Naive thymus-derived CD4-positive, alpha-beta T cell (primary cell): ENCODE measurements at regions not wholly inside any gene's neighbourhood (a gene's known extent, or its start where the extent isn't known, plus 50 kb on each side); places are given as distances from the start of the nearest gene placed in this dataset.
"Not testable (repeated sequence)": the region's sequence is repeated elsewhere in the genome, so short reads cannot be mapped to it uniquely, and the experiment has no call there.

Experiments
- ATAC-seq: fragments of 150-1000 bp; cut with Tn5 transposase; 2 replicates; pipeline ENCODE4 v1.10.0; 2021; ENCODE audit warnings: mild to moderate bottlenecking, moderate library complexity
- CTCF ChIA-PET: fragments of 350-600 bp; sonication (Branson Sonifier 250); formaldehyde crosslinking; loops from one replicate; lab custom pipeline; 2021; ENCODE audit warnings: antibody characterized with exemption; lab: Charles Lee
- POLR2A ChIA-PET: fragments of 350-600 bp; sonication (Branson Sonifier 250); formaldehyde crosslinking; loops from one replicate; lab custom pipeline; 2021; ENCODE audit warnings: antibody characterized with exemption, inconsistent platforms; lab: Charles Lee
- DNase-seq, 9 donors: peaks; one replicate each; pipeline versions ENCODE4 v3.0.0 to v3.0.0-alpha.2; 2020 to 2022; ENCODE audit warnings: mixed read lengths in 1 of 9
- H3K27ac ChIP-seq: one replicate; pipeline ENCODE4 v1.7.0; 2013; ENCODE audit warnings: mild to moderate bottlenecking, low read depth, low read length, moderate library complexity
- H3K27me3 ChIP-seq, 2 donors: one replicate each; pipeline ENCODE4 v1.7.0; 2013; ENCODE audit warnings: low read length in 2 of 2, mild to moderate bottlenecking in 2 of 2, moderate library complexity in 2 of 2; ENCODE audit not compliant: control insufficient read depth in 2 of 2, insufficient read depth in 2 of 2
- H3K36me3 ChIP-seq, 3 experiments: 1 replicate in 2 of 3; 2 replicates in 1 of 3; pipeline ENCODE4 v1.7.0; 2013; ENCODE audit warnings: low read length in 3 of 3, mild to moderate bottlenecking in 3 of 3, moderate library complexity in 1 of 3; ENCODE audit not compliant: insufficient read depth in 3 of 3, control insufficient read depth in 2 of 3
- H3K4me1 ChIP-seq, 2 donors: one replicate each; pipeline ENCODE4 v1.7.0; 2013; ENCODE audit warnings: low read length in 2 of 2, mild to moderate bottlenecking in 2 of 2, moderate library complexity in 1 of 2; ENCODE audit not compliant: control insufficient read depth in 2 of 2, insufficient read depth in 2 of 2
- H3K4me3 ChIP-seq: 2 replicates; pipeline ENCODE4 v1.7.0; 2013; ENCODE audit warnings: mild to moderate bottlenecking, low read length
- H3K9me3 ChIP-seq, 3 experiments: 1 replicate in 2 of 3; 2 replicates in 1 of 3; pipeline ENCODE4 v1.7.0; 2013; ENCODE audit warnings: low read length in 3 of 3; ENCODE audit not compliant: control insufficient read depth in 2 of 3
- H3K27ac Mint-ChIP-seq, 9 donors: one replicate each; pipeline ENCODE4 v1.8.0; 2020 to 2022; ENCODE audit warnings: mixed read lengths in 9 of 9, mild to moderate bottlenecking in 8 of 9, moderate library complexity in 5 of 9, inconsistent platforms in 2 of 9
- H3K27me3 Mint-ChIP-seq, 5 donors: one replicate each; pipeline ENCODE4 v1.8.0; 2021 to 2022; ENCODE audit warnings: mixed read lengths in 5 of 5, mild to moderate bottlenecking in 1 of 5
- H3K36me3 Mint-ChIP-seq, 5 donors: one replicate each; pipeline ENCODE4 v1.8.0; 2020 to 2022; ENCODE audit warnings: mixed read lengths in 5 of 5, mild to moderate bottlenecking in 3 of 5, inconsistent platforms in 1 of 5
- H3K4me1 Mint-ChIP-seq, 7 donors: one replicate each; pipeline ENCODE4 v1.8.0; 2020 to 2022; ENCODE audit warnings: mixed read lengths in 7 of 7, mild to moderate bottlenecking in 3 of 7, inconsistent platforms in 1 of 7
- H3K4me3 Mint-ChIP-seq, 10 donors: one replicate each; pipeline ENCODE4 v1.8.0; 2020 to 2022; ENCODE audit warnings: mild to moderate bottlenecking in 10 of 10, mixed read lengths in 10 of 10, moderate library complexity in 6 of 10, inconsistent platforms in 2 of 10
- H3K9me3 Mint-ChIP-seq, 11 donors: one replicate each; pipeline ENCODE4 v1.8.0; 2020 to 2022; ENCODE audit warnings: mixed read lengths in 11 of 11, mild to moderate bottlenecking in 4 of 11, inconsistent platforms in 1 of 11, moderate library complexity in 1 of 11
- intact Hi-C, 2 donors: fragments of 100-400 bp; cut with micrococcal nuclease; formaldehyde crosslinking; loops; one replicate each; pipeline ENCODE4 v1.15.1; 2023

- Mint-ChIP-seq H3K4me3 (peak overlapping the region in 2 of 10 donors; percentile 18 to 33), H3K9me3 (peaks cover 4 to 41% (median 14%) of the 10 kb centered on the region in 11 donors), H3K27ac (peak overlapping the region in 6 of 9 donors; percentile 12 to 56 (median 38)), H3K36me3 (peaks cover 2 to 18% (median 8%) of the 10 kb centered on the region in 5 donors), H3K27me3 (no peaks in the 10 kb centered on the region), H3K4me1 (peaks cover 14 to 65% (median 50%) of the 10 kb centered on the region in 7 donors)
- Histone ChIP-seq H3K4me3 (no peak overlapping the region), H3K4me1 (peaks cover 6 to 31% of the 10 kb centered on the region in 2 donors), H3K9me3 (no peaks in the 10 kb centered on the region), H3K27me3 (no peaks in the 10 kb centered on the region), H3K27ac (no peak overlapping the region), H3K36me3 (no peaks in the 10 kb centered on the region)
- CTCF ChIA-PET, result no interaction called here
- no peak for DNase-seq
- intact Hi-C loops, result loop anchor here (5.0 to 10.0 kb wide), 6 partner anchors 111 to 1444 kb away; partner anchors contain the start of genes KBTBD8 (in 1 of the 2), LRIG1 (in 1 of the 2) and SUCLG2 (in 1 of the 2)
- POLR2A ChIA-PET, result no interaction called here
- no peak for ATAC-seq
These were observed 292.0 kb upstream of the SUCLG2 start for GRCh38 chr3:67946436-67946835.

GRCh38 chr3:67943546-67943945 lies 289.1 kb upstream of the SUCLG2 start:
- no peak for ATAC-seq

DNA sequence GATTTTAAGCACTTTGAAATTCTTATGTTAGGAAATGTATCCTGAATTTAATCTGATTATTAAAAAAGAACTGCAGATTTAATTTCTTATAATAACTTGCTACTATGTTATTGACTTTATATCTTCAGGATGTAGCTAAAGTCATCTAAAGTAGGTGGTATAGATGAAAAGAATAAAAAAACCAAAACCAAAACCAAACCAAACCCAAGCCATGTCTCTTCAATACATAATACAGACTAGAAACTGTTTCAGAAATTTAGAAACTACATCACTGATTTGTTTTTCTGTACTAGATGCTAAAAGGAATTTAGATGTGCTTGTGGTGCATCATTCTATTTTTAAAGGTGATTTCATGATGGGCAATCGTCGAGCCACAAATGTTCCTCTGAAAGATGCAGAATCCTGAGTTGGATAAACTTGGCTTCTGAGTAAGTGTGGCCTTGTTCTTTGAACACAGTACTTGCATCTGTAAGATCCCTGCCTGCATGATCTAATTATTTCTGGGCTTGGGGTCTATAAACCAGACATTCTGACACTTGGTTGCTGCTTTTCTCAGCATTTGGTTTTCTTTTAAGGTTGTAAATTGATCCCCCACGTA lies 287.1 kb upstream of the SUCLG2 start:
- ATAC-seq, result peak; percentile 57
- peaks cover 0 to 39% (median 37%) of the 10 kb centered on the region in 7 donors for H3K4me1 Mint-ChIP-seq
- peak overlapping the region in 8 of 9 donors; percentile 79 to 93 (median 85) for H3K27ac Mint-ChIP-seq
- Histone ChIP-seq H3K9me3 (no peaks in the 10 kb centered on the region), H3K36me3 (no peaks in the 10 kb centered on the region), H3K27ac (peak overlapping the region; percentile 5), H3K27me3 (no peaks in the 10 kb centered on the region), H3K4me3 (no peak overlapping the region), H3K4me1 (peaks cover 0 to 21% of the 10 kb centered on the region in 2 donors)
- intact Hi-C loops, result loop anchor here (1.0 to 10.0 kb wide), 4 partner anchors 116 to 315 kb away; partner anchors contain the start of gene SUCLG2 (in 1 of the 2)
- DNase-seq, result peak in 6 of 9 donors; percentile 6 to 42 (median 24)
- CTCF ChIA-PET, result no interaction called here
- H3K36me3 Mint-ChIP-seq, result peaks cover 0 to 4% (median 2%) of the 10 kb centered on the region in 5 donors
- POLR2A ChIA-PET, result interaction anchor here (0.7 kb wide), 1 partner anchor 49 kb away, joined by 3 read pairs; no protein-coding TSS in a partner anchor
- peaks cover 0 to 12% (median 4%) of the 10 kb centered on the region in 11 donors for H3K9me3 Mint-ChIP-seq
- H3K4me3 Mint-ChIP-seq, result peak overlapping the region in 9 of 10 donors; percentile 15 to 63 (median 49)
- H3K27me3 Mint-ChIP-seq, result no peaks in the 10 kb centered on the region

More at GRCh38 chr3:67943546-67943945, 289.1 kb upstream of the SUCLG2 start:
- Mint-ChIP-seq H3K4me3 (no peak overlapping the region), H3K9me3 (peaks cover 0 to 13% (median 4%) of the 10 kb centered on the region in 11 donors), H3K27ac (no peak overlapping the region), H3K4me1 (peaks cover 14 to 59% (median 57%) of the 10 kb centered on the region in 7 donors), H3K36me3 (peaks cover 0 to 4% (median 2%) of the 10 kb centered on the region in 5 donors), H3K27me3 (no peaks in the 10 kb centered on the region)
- Histone ChIP-seq H3K9me3 (no peaks in the 10 kb centered on the region), H3K36me3 (no peaks in the 10 kb centered on the region), H3K4me3 (no peak overlapping the region), H3K27ac (no peak overlapping the region), H3K4me1 (peaks cover 3 to 38% of the 10 kb centered on the region in 2 donors), H3K27me3 (no peaks in the 10 kb centered on the region)
- no peak for DNase-seq
- ChIA-PET CTCF (no interaction called here), POLR2A (interaction anchor here (0.5 kb wide), 1 partner anchor 290 kb away, joined by 3 read pairs; no protein-coding TSS in a partner anchor)
- intact Hi-C loops, result loop anchor here (10.0 kb wide), 2 partner anchors 151 to 289 kb away; partner anchors contain the start of gene SUCLG2 (in 1 of the 2)

DNA sequence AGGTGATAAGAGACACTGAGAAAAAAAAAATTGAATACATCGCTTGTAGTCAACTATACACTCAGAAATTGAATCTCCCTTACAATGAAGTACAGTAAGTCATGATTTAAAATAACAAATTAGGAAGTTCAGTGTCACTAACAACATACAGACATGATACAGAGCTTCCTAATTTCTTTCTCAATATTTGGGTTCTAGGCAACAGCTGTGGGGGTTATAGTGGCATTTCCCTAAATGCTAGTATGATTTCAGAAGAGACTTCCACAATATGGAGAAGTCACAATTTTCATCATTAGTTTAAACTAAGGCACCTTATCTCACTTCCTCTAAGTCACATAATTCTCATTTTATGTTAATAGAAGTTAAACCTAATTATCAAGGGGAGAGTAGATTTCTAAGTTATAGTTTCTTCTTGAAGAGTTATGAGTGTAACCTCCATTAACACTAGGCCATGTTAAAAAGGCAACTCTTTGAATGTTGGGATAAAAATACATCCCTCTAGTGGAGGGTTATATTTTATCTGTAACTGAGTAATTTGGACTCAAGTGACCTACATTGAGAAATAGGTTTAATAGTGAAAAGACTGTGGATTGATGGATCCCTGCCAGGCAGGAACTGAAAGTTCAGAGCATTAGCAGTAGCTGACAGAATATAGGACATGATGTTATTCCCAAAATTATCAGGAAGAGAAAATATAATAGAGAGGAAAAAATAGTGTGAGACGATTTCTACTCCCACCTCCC lies 286.0 kb upstream of the SUCLG2 start:
- no peaks in the 10 kb centered on the region for H3K27me3 ChIP-seq
- H3K36me3 Mint-ChIP-seq, result peaks cover 0 to 4% (median 1%) of the 10 kb centered on the region in 5 donors
- peaks cover 0 to 29% (median 28%) of the 10 kb centered on the region in 7 donors for H3K4me1 Mint-ChIP-seq
- H3K36me3 ChIP-seq, result no peaks in the 10 kb centered on the region
- no peak for DNase-seq
- H3K27ac ChIP-seq, result no peak overlapping the region
- peaks cover 0 to 17% of the 10 kb centered on the region in 2 donors for H3K4me1 ChIP-seq
- CTCF ChIA-PET, result interaction anchor here (0.7 kb wide), 1 partner anchor 668 kb away, joined by 4 read pairs; no protein-coding TSS in a partner anchor
- H3K27me3 Mint-ChIP-seq, result no peaks in the 10 kb centered on the region
- ATAC-seq, result no peak
- peak overlapping the region in 8 of 9 donors; percentile 1 to 93 (median 85) for H3K27ac Mint-ChIP-seq
- intact Hi-C loops, result loop anchor here (1.0 to 10.0 kb wide), 4 partner anchors 8 to 316 kb away; partner anchors contain the start of gene SUCLG2 (in 1 of the 2)
- H3K4me3 ChIP-seq, result no peak overlapping the region
- H3K4me3 Mint-ChIP-seq, result peak overlapping the region in 3 of 10 donors; percentile 49 to 63 (median 60)
- H3K9me3 ChIP-seq, result no peaks in the 10 kb centered on the region
- H3K9me3 Mint-ChIP-seq, result peaks cover 0 to 12% (median 3%) of the 10 kb centered on the region in 11 donors
- POLR2A ChIA-PET, result interaction anchor here (0.6 kb wide), 1 partner anchor 191 kb away, joined by 3 read pairs; no protein-coding TSS in a partner anchor

DNA sequence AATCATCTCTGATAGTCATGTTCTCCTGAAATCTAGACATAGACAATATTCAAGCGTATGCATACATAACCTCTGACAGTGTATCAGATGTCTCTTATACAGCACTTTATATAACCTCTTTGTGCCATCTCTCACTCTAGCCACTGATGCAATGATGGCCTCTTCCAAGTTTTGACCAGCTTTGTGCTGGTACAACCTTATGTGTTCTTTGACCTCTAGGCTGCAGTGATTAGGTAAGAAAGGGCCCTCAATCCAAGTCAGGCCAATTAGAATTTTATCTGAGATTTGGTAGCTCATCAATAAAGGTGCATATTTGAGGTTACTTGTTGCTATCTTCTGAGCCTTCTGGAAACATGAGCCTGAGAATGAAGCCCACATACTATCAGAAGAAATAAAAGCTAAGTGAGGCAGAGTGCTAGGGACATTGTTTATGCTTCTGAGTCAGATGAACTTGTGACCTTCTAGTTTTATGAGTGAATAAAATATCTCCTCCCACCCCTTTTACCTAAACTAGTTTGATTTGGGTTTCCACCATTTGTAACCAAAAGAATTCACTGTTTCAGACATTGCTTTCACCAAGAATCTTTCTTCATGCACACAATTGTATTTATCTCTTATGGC lies 283.2 kb upstream of the SUCLG2 start:
- peaks cover 0 to 27% (median 25%) of the 10 kb centered on the region in 7 donors for H3K4me1 Mint-ChIP-seq
- no peak overlapping the region for H3K27ac ChIP-seq
- peaks cover 0 to 17% of the 10 kb centered on the region in 2 donors for H3K4me1 ChIP-seq
- H3K9me3 ChIP-seq, result no peaks in the 10 kb centered on the region
- DNase-seq (no peak), ATAC-seq (no peak)
- no peak overlapping the region for H3K4me3 Mint-ChIP-seq
- peak overlapping the region in 1 of 9 donors; percentile 59 for H3K27ac Mint-ChIP-seq
- POLR2A ChIA-PET, result interaction anchor here (2.2 kb wide), 1 partner anchor 10 kb away, joined by 6 read pairs; no protein-coding TSS in a partner anchor
- CTCF ChIA-PET, result no interaction called here
- intact Hi-C loops, result no loop called here
- H3K27me3 ChIP-seq, result no peaks in the 10 kb centered on the region
- peaks cover 0 to 15% (median 3%) of the 10 kb centered on the region in 11 donors for H3K9me3 Mint-ChIP-seq
- H3K36me3 ChIP-seq, result no peaks in the 10 kb centered on the region
- H3K27me3 Mint-ChIP-seq, result no peaks in the 10 kb centered on the region
- H3K4me3 ChIP-seq, result no peak overlapping the region
- H3K36me3 Mint-ChIP-seq, result peaks cover 0 to 8% (median 4%) of the 10 kb centered on the region in 5 donors

- intact Hi-C loops, H3K27me3 Mint-ChIP-seq, H3K27me3 ChIP-seq, H3K9me3 ChIP-seq, H3K4me1 ChIP-seq, H3K36me3 Mint-ChIP-seq, ATAC-seq, H3K4me1 Mint-ChIP-seq, DNase-seq, CTCF ChIA-PET, H3K27ac Mint-ChIP-seq, POLR2A ChIA-PET, H3K4me3 Mint-ChIP-seq, H3K4me3 ChIP-seq, H3K36me3 ChIP-seq, H3K27ac ChIP-seq: not testable (repeated sequence)
- peaks cover 0 to 18% (median 6%) of the 10 kb centered on the region in 11 donors for H3K9me3 Mint-ChIP-seq
These were observed 276.0 kb upstream of the SUCLG2 start for GRCh38 chr3:67930394-67930793.
